ENCODE measurements at regions not wholly inside any gene's neighbourhood (a gene's known extent, or its start where the extent isn't known, plus 50 kb on each side); places are given as distances from the start of the nearest gene placed in this dataset.

- Histone ChIP-seq H3K9me3 (no peaks in the 10 kb centered on the region), H3K27me3 (ENCODE audit: insufficient read depth) (no peaks in the 10 kb centered on the region), H3K79me2 (ENCODE audit: insufficient read depth) (no peaks in the 10 kb centered on the region), H4K20me1 (ENCODE audit: insufficient read depth) (no peaks in the 10 kb centered on the region), H3K9ac (no peak overlapping the region), H3K4me1 (ENCODE audit: control insufficient read depth in 1 of 2, insufficient read depth in 2 of 2, low read depth in 1 of 2, low read length in 1 of 2) (no peaks in the 10 kb centered on the region), H3K4me2 (no peak overlapping the region), H3K9me2 (no peaks in the 10 kb centered on the region), H3F3A (replicated peaks; ENCODE audit: insufficient read depth) (no peaks in the 10 kb centered on the region), H3K36me3 (replicated peaks in 1 of 2; ENCODE audit: control insufficient read depth in 1 of 2, insufficient read depth in 2 of 2, low read length in 1 of 2) (no peaks in the 10 kb centered on the region), H3K4me3 (ENCODE audit: low read depth in 2 of 2, low read length in 1 of 2) (no peak overlapping the region), H3K27ac (ENCODE audit: low read depth in 2 of 2, low read length in 1 of 2) (no peak overlapping the region), H2AFZ (ENCODE audit: low read depth) (no peak overlapping the region)
- ChIA-PET POLR2A (no interaction called here), CTCF (interaction anchor here (1.8 kb wide), 1 partner anchor 426 kb away, joined by 6 read pairs; no protein-coding TSS in a partner anchor)
- DNase-seq = no peak
- WGBS (ENCODE audit: low lambda C conversion rate) = 48% methylated on average over 3 of the region's 3 CpGs
- TF ChIP-seq EP300 (IDR thresholded peaks at IDR 0.05; ENCODE audit: borderline replicate concordance in 1 of 2, low read depth in 1 of 2, low read length in 1 of 2) (no peak), TEAD4 (IDR thresholded peaks at IDR 0.05; ENCODE audit: borderline replicate concordance, insufficient read depth) (no peak), MAX (IDR thresholded peaks at IDR 0.05; ENCODE audit: low read depth) (no peak), MXI1 (IDR thresholded peaks at IDR 0.05; ENCODE audit: low read depth, low read length) (no peak)
Measured at GRCh38 chr18:47321815-47322214, 70.4 kb upstream of the SKOR2 start.

GRCh38 chr18:47317824-47318508, 66.5 kb upstream of the SKOR2 start:
- H3K9ac ChIP-seq = no peak overlapping the region
- no peak overlapping the region for H2AFZ ChIP-seq (ENCODE audit: low read depth)
- ChIA-PET POLR2A (no interaction called here), CTCF (no interaction called here)
- H3K9me2 ChIP-seq = no peaks in the 10 kb centered on the region
- H3K36me3 ChIP-seq (replicated peaks in 1 of 2; ENCODE audit: control insufficient read depth in 1 of 2, insufficient read depth in 2 of 2, low read length in 1 of 2) = no peaks in the 10 kb centered on the region
- H3F3A ChIP-seq (replicated peaks; ENCODE audit: insufficient read depth) = no peaks in the 10 kb centered on the region
- H3K27me3 ChIP-seq (ENCODE audit: insufficient read depth) = no peaks in the 10 kb centered on the region
- H3K79me2 ChIP-seq (ENCODE audit: insufficient read depth) = no peaks in the 10 kb centered on the region
- H3K4me1 ChIP-seq (ENCODE audit: control insufficient read depth in 1 of 2, insufficient read depth in 2 of 2, low read depth in 1 of 2, low read length in 1 of 2) = no peaks in the 10 kb centered on the region
- no peak overlapping the region for H3K27ac ChIP-seq (ENCODE audit: low read depth in 2 of 2, low read length in 1 of 2)
- no peaks in the 10 kb centered on the region for H3K9me3 ChIP-seq
- H3K4me2 ChIP-seq = no peak overlapping the region
- no peak overlapping the region for H3K4me3 ChIP-seq (ENCODE audit: low read depth in 2 of 2, low read length in 1 of 2)
- TF ChIP-seq FOXJ3 (CRISPR knock-in tag; IDR thresholded peaks at IDR 0.05) (no peak), EZH2phosphoT487 (IDR thresholded peaks at IDR 0.05; ENCODE audit: borderline replicate concordance, low read depth) (no peak), EP300 (IDR thresholded peaks at IDR 0.05; ENCODE audit: borderline replicate concordance in 1 of 2, low read depth in 1 of 2, low read length in 1 of 2) (no peak), TAF1 (IDR thresholded peaks at IDR 0.05; ENCODE audit: borderline replicate concordance, low read depth, low read length) (no peak), NRF1 (IDR thresholded peaks at IDR 0.05; ENCODE audit: low read depth, low read length) (no peak), CTCF (IDR thresholded peaks at IDR 0.05) (no peak), GABPA (IDR thresholded peaks at IDR 0.05; ENCODE audit: low read depth) (no peak), MXI1 (IDR thresholded peaks at IDR 0.05; ENCODE audit: low read depth, low read length) (no peak), ZBTB33 (IDR thresholded peaks at IDR 0.05; ENCODE audit: borderline replicate concordance, low read depth) (no peak), USF2 (IDR thresholded peaks at IDR 0.05; ENCODE audit: borderline replicate concordance, low read depth, low read length) (no peak), TEAD4 (IDR thresholded peaks at IDR 0.05; ENCODE audit: borderline replicate concordance, insufficient read depth) (no peak), GATA2 (CRISPR knock-in tag; IDR thresholded peaks at IDR 0.05) (no peak), RCOR1 (IDR thresholded peaks at IDR 0.05; ENCODE audit: low read length) (no peak)
- no peak for DNase-seq
- H4K20me1 ChIP-seq (ENCODE audit: insufficient read depth) = no peaks in the 10 kb centered on the region
- 33% methylated on average over 1 of the region's 1 CpG for WGBS (ENCODE audit: low lambda C conversion rate)

Measured in SK-N-SH (cell line).